HepG2 (cell line): ENCODE measurements at regions not wholly inside any gene's neighbourhood (a gene's known extent, or its start where the extent isn't known, plus 50 kb on each side); places are given as distances from the start of the nearest gene placed in this dataset.

Experiments
- ARID2 ChIP-seq: sonication (generic); formaldehyde crosslinking; IDR thresholded peaks from 2 replicates; pipeline ENCODE4 v1.8.1; 2022; ENCODE audit warnings: mild to moderate bottlenecking, missing genetic modification reagents, borderline replicate concordance
- DMTF1 ChIP-seq: sonication (generic); formaldehyde crosslinking; IDR thresholded peaks from 2 replicates; pipeline ENCODE4 v1.4.0; 2020; ENCODE audit warnings: mild to moderate bottlenecking, missing genetic modification reagents
- FOSL1 ChIP-seq: sonication (generic); formaldehyde crosslinking; IDR thresholded peaks from 2 replicates; pipeline ENCODE4 v1.9.0; 2021; ENCODE audit warnings: missing genetic modification reagents, borderline replicate concordance
- IRF1 ChIP-seq: sonication (generic); formaldehyde crosslinking; IDR thresholded peaks from 2 replicates; pipeline ENCODE4 v1.4.0; 2020; ENCODE audit warnings: low read depth, mild to moderate bottlenecking, missing genetic modification reagents
- MYNN ChIP-seq: sonication (generic); formaldehyde crosslinking; IDR thresholded peaks from 2 replicates; pipeline ENCODE4 v1.4.0; 2020; ENCODE audit warnings: mild to moderate bottlenecking, low read depth, missing genetic modification reagents
- NFKBIZ ChIP-seq: IDR thresholded peaks from 2 replicates; pipeline ENCODE4 v1.6.1; 2018; ENCODE audit warnings: missing genetic modification reagents, missing compliant biosample characterization
- NR2F2 ChIP-seq: IDR thresholded peaks from 2 replicates; pipeline ENCODE4 v1.6.1; 2012; ENCODE audit warnings: low read depth, inconsistent platforms, borderline replicate concordance
- TERF1 ChIP-seq: sonication (generic); formaldehyde crosslinking; IDR thresholded peaks from 2 replicates; pipeline ENCODE4 v1.8.0; 2022; ENCODE audit warnings: mild to moderate bottlenecking, missing genetic modification reagents, moderate library complexity
- ZNF530 ChIP-seq: sonication (generic); formaldehyde crosslinking; IDR thresholded peaks from 2 replicates; pipeline ENCODE4 v1.5.0; 2020; ENCODE audit warnings: low read depth, mild to moderate bottlenecking, missing genetic modification reagents
- ZNF556 ChIP-seq: sonication (generic); formaldehyde crosslinking; IDR thresholded peaks from 2 replicates; pipeline ENCODE4 v1.4.0; 2020; ENCODE audit warnings: mild to moderate bottlenecking, missing genetic modification reagents, borderline replicate concordance
- ZNF558 ChIP-seq: sonication (generic); formaldehyde crosslinking; IDR thresholded peaks from 2 replicates; pipeline ENCODE4 v1.9.0; 2022; ENCODE audit warnings: mild to moderate bottlenecking, missing genetic modification reagents, borderline replicate concordance
- ZNF572 ChIP-seq: sonication (generic); formaldehyde crosslinking; IDR thresholded peaks from 2 replicates; pipeline ENCODE4 v1.5.1; 2020; ENCODE audit warnings: mild to moderate bottlenecking, missing genetic modification reagents
- ZNF574 ChIP-seq: sonication (generic); formaldehyde crosslinking; IDR thresholded peaks from 2 replicates; pipeline ENCODE4 v1.4.0; 2020; ENCODE audit warnings: missing genetic modification reagents
- ZNF614 ChIP-seq: IDR thresholded peaks from 2 replicates; pipeline ENCODE4 v1.6.1; 2018; ENCODE audit warnings: missing biosample characterization, missing genetic modification reagents, inconsistent platforms, borderline replicate concordance
- ZNF644 ChIP-seq: IDR thresholded peaks from 2 replicates; pipeline ENCODE4 v1.6.1; 2016; ENCODE audit warnings: low read depth
- ZNF652 ChIP-seq: IDR thresholded peaks from 2 replicates; pipeline ENCODE4 v1.6.1; 2016; ENCODE audit warnings: low read depth, borderline replicate concordance
- ZNF724P ChIP-seq: sonication (generic); formaldehyde crosslinking; IDR thresholded peaks from 2 replicates; pipeline ENCODE4 v1.8.0; 2022; ENCODE audit warnings: missing genetic modification reagents, borderline replicate concordance
- ZNF749 ChIP-seq: sonication (generic); formaldehyde crosslinking; IDR thresholded peaks from 2 replicates; pipeline ENCODE4 v1.8.0; 2022; ENCODE audit warnings: mild to moderate bottlenecking, missing genetic modification reagents, moderate library complexity, borderline replicate concordance
- ZNF891 ChIP-seq: sonication (generic); formaldehyde crosslinking; IDR thresholded peaks from 2 replicates; pipeline ENCODE4 v1.5.0; 2020; ENCODE audit warnings: mild to moderate bottlenecking, missing genetic modification reagents
- TF ChIP-seq, protein P1 (sequence below): IDR thresholded peaks from 2 replicates; pipeline ENCODE4 v1.6.1; 2016; ENCODE audit warnings: missing genetic modification reagents, missing compliant biosample characterization
- TF ChIP-seq, protein P2 (sequence below): sonication (generic); formaldehyde crosslinking; IDR thresholded peaks from 2 replicates; pipeline ENCODE4 v1.5.1; 2020; ENCODE audit warnings: missing genetic modification reagents, mild to moderate bottlenecking, borderline replicate concordance

- peak; percentile 88 for TF ChIP-seq ZNF574
- peak; percentile 38; the same call in 1 of the 2 replicates for TF ChIP-seq ZNF652 (CRISPR knock-in tag)
- TF ChIP-seq FOSL1 (CRISPR knock-in tag): no peak
- TF ChIP-seq ZNF614: peak; percentile 98
- TF ChIP-seq DMTF1 (CRISPR knock-in tag): no peak
- TF ChIP-seq ARID2 (CRISPR knock-in tag): peak; percentile 57; the same call in 1 of the 2 replicates
- no peak for TF ChIP-seq TERF1
- no peak for TF ChIP-seq ZNF530
- peak; percentile 46; the same call in 1 of the 2 replicates for TF ChIP-seq ZNF749 (CRISPR knock-in tag)
- TF ChIP-seq MYNN (CRISPR knock-in tag): no peak
- TF ChIP-seq, protein P1, sequence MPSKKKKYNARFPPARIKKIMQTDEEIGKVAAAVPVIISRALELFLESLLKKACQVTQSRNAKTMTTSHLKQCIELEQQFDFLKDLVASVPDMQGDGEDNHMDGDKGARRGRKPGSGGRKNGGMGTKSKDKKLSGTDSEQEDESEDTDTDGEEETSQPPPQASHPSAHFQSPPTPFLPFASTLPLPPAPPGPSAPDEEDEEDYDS (CRISPR knock-in tag): peak; percentile 35; the same call in 1 of the 2 replicates
- TF ChIP-seq IRF1 (CRISPR knock-in tag): no peak
- TF ChIP-seq ZNF558 (CRISPR knock-in tag): peak; percentile 11; the same call in 1 of the 2 replicates
- TF ChIP-seq NFKBIZ (CRISPR knock-in tag): peak; percentile 97
- no peak for TF ChIP-seq ZNF572 (CRISPR knock-in tag)
- peak; percentile 78 for TF ChIP-seq ZNF644 (CRISPR knock-in tag)
- peak; percentile 97 for TF ChIP-seq NR2F2
- no peak for TF ChIP-seq ZNF556 (CRISPR knock-in tag)
- TF ChIP-seq ZNF724P: no peak
- TF ChIP-seq, protein P2, sequence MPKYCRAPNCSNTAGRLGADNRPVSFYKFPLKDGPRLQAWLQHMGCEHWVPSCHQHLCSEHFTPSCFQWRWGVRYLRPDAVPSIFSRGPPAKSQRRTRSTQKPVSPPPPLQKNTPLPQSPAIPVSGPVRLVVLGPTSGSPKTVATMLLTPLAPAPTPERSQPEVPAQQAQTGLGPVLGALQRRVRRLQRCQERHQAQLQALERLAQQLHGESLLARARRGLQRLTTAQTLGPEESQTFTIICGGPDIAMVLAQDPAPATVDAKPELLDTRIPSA (CRISPR knock-in tag): no peak
- TF ChIP-seq ZNF891 (CRISPR knock-in tag): no peak
Observed at GRCh38 chr6:139480356-139481165, 106.1 kb upstream of the CITED2 start (continued).
